ENCODE measurements at regions not wholly inside any gene's neighbourhood (a gene's known extent, or its start where the extent isn't known, plus 50 kb on each side); places are given as distances from the start of the nearest gene placed in this dataset.

GRCh38 chr6:167682546-167683027 lies 144.1 kb upstream of the AFDN start:
- H3K9ac ChIP-seq (ENCODE audit: low read length): no peak overlapping the region
- no peaks in the 10 kb centered on the region for H3K9me3 ChIP-seq (ENCODE audit: low read length)
- H3K79me2 ChIP-seq (ENCODE audit: insufficient read depth, low read length): no peaks in the 10 kb centered on the region
- no peak overlapping the region for H3K4me2 ChIP-seq (ENCODE audit: low read length)
- H3K36me3 ChIP-seq (ENCODE audit: insufficient read depth, low read length): no peaks in the 10 kb centered on the region
- H3K27ac ChIP-seq (ENCODE audit: low read depth, low read length, poor library complexity, severe bottlenecking): no peak overlapping the region
- H3F3A ChIP-seq (ENCODE audit: insufficient read depth, low read length): no peaks in the 10 kb centered on the region
- 0 out of 2 replicates have a peak, but pooled peaks cover 4% of the 10 kb centered on the region for H3K27me3 ChIP-seq (ENCODE audit: insufficient read depth, low read length)
- H3K4me3 ChIP-seq (ENCODE audit: low read depth, low read length, poor library complexity, severe bottlenecking): no peak overlapping the region
- H3K9me2 ChIP-seq (ENCODE audit: low read depth, low read length): no peaks in the 10 kb centered on the region
- no peaks in the 10 kb centered on the region for H4K20me1 ChIP-seq (ENCODE audit: insufficient read depth, low read length)
- no peaks in the 10 kb centered on the region for H3K4me1 ChIP-seq (ENCODE audit: insufficient read depth, low read length, severe bottlenecking)
- H2AFZ ChIP-seq (ENCODE audit: low read length): no peak overlapping the region
- TF ChIP-seq, protein P1, sequence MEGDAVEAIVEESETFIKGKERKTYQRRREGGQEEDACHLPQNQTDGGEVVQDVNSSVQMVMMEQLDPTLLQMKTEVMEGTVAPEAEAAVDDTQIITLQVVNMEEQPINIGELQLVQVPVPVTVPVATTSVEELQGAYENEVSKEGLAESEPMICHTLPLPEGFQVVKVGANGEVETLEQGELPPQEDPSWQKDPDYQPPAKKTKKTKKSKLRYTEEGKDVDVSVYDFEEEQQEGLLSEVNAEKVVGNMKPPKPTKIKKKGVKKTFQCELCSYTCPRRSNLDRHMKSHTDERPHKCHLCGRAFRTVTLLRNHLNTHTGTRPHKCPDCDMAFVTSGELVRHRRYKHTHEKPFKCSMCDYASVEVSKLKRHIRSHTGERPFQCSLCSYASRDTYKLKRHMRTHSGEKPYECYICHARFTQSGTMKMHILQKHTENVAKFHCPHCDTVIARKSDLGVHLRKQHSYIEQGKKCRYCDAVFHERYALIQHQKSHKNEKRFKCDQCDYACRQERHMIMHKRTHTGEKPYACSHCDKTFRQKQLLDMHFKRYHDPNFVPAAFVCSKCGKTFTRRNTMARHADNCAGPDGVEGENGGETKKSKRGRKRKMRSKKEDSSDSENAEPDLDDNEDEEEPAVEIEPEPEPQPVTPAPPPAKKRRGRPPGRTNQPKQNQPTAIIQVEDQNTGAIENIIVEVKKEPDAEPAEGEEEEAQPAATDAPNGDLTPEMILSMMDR (IDR thresholded peaks at IDR 0.05; ENCODE audit: low read length): no peak
- TF ChIP-seq EZH2 (IDR thresholded peaks at IDR 0.05; ENCODE audit: borderline replicate concordance, low read length): no peak

GRCh38 chr6:167683028-167683862 lies 143.5 kb upstream of the AFDN start:
- Histone ChIP-seq H2AFZ (ENCODE audit: low read length) (no peak overlapping the region), H3K36me3 (ENCODE audit: insufficient read depth, low read length) (no peaks in the 10 kb centered on the region), H3K9me3 (ENCODE audit: low read length) (no peaks in the 10 kb centered on the region), H3K4me2 (ENCODE audit: low read length) (no peak overlapping the region), H3K4me3 (ENCODE audit: low read depth, low read length, poor library complexity, severe bottlenecking) (no peak overlapping the region), H3K9ac (ENCODE audit: low read length) (no peak overlapping the region), H3K27ac (ENCODE audit: low read depth, low read length, poor library complexity, severe bottlenecking) (no peak overlapping the region), H3K27me3 (ENCODE audit: insufficient read depth, low read length) (0 out of 2 replicates have a peak, but pooled peaks cover 4% of the 10 kb centered on the region), H3K79me2 (ENCODE audit: insufficient read depth, low read length) (no peaks in the 10 kb centered on the region), H3K9me2 (ENCODE audit: low read depth, low read length) (no peaks in the 10 kb centered on the region), H3K4me1 (ENCODE audit: insufficient read depth, low read length, severe bottlenecking) (no peaks in the 10 kb centered on the region), H3F3A (ENCODE audit: insufficient read depth, low read length) (no peaks in the 10 kb centered on the region), H4K20me1 (ENCODE audit: insufficient read depth, low read length) (no peaks in the 10 kb centered on the region)
- TF ChIP-seq, protein P1 (IDR thresholded peaks at IDR 0.05; ENCODE audit: low read length): no peak

- Histone ChIP-seq H2AFZ (ENCODE audit: low read length) (no peak overlapping the region), H3K27me3 (ENCODE audit: insufficient read depth, low read length) (0 out of 2 replicates have a peak, but pooled peaks cover 4% of the 10 kb centered on the region), H3K36me3 (ENCODE audit: insufficient read depth, low read length) (no peaks in the 10 kb centered on the region)
Measured at GRCh38 chr6:167684276-167685104, 142.2 kb upstream of the AFDN start.

More at GRCh38 chr6:167684276-167685104, 142.2 kb upstream of the AFDN start:
- no peaks in the 10 kb centered on the region for H3K9me2 ChIP-seq (ENCODE audit: low read depth, low read length)
- no peak for TF ChIP-seq EZH2 (IDR thresholded peaks at IDR 0.05; ENCODE audit: borderline replicate concordance, low read length)
- TF ChIP-seq, protein P1 (IDR thresholded peaks at IDR 0.05; ENCODE audit: low read length): no peak
- no peak overlapping the region for H3K4me3 ChIP-seq (ENCODE audit: low read depth, low read length, poor library complexity, severe bottlenecking)
- H3K27ac ChIP-seq (ENCODE audit: low read depth, low read length, poor library complexity, severe bottlenecking): no peak overlapping the region
- H3K9me3 ChIP-seq (ENCODE audit: low read length): no peaks in the 10 kb centered on the region
- H3F3A ChIP-seq (ENCODE audit: insufficient read depth, low read length): no peaks in the 10 kb centered on the region
- H4K20me1 ChIP-seq (ENCODE audit: insufficient read depth, low read length): no peaks in the 10 kb centered on the region
- H3K4me2 ChIP-seq (ENCODE audit: low read length): no peak overlapping the region
- H3K9ac ChIP-seq (ENCODE audit: low read length): no peak overlapping the region
- no peaks in the 10 kb centered on the region for H3K4me1 ChIP-seq (ENCODE audit: insufficient read depth, low read length, severe bottlenecking)
- no peaks in the 10 kb centered on the region for H3K79me2 ChIP-seq (ENCODE audit: insufficient read depth, low read length)

Measured in OCI-LY1 (cell line).